Skin epidermis (tissue), 12 donors: ENCODE measurements at regions not wholly inside any gene's neighbourhood (a gene's known extent, or its start where the extent isn't known, plus 50 kb on each side); places are given as distances from the start of the nearest gene placed in this dataset.

Source experiments
- H3K27ac ChIP-seq, 21 experiments: fragments of 200-600 bp; sonication (generic) in 11 of 21; one replicate each; pipeline ENCODE4 v1.5.0; 2020; ENCODE audit warnings: mild to moderate bottlenecking in 3 of 21, inconsistent platforms in 2 of 21, moderate library complexity in 2 of 21
- H3K4me3 ChIP-seq, 7 experiments: fragments of 200-600 bp; sonication (generic) in 2 of 7; one replicate each; pipeline ENCODE4 v1.5.0; 2020; ENCODE audit warnings: inconsistent platforms in 2 of 7, mild to moderate bottlenecking in 2 of 7, moderate library complexity in 1 of 7

GRCh38 chr17:33352526-33352925 is 59.4 kb upstream of the ASIC2 start:
- Histone ChIP-seq H3K27ac (no peak overlapping the region), H3K4me3 (no peak overlapping the region)

GRCh38 chr17:33356266-33356665 is 63.2 kb upstream of the ASIC2 start:
- H3K4me3 ChIP-seq = no peak overlapping the region

GRCh38 chr17:33363475-33363874 is 70.4 kb upstream of the ASIC2 start:
- Histone ChIP-seq H3K4me3 (no peak overlapping the region), H3K27ac (no peak overlapping the region)

More at GRCh38 chr17:33356266-33356665, 63.2 kb upstream of the ASIC2 start:
- no peak overlapping the region for H3K27ac ChIP-seq

- H3K27ac ChIP-seq = no peak overlapping the region
- H3K4me3 ChIP-seq = no peak overlapping the region
Observed at GRCh38 chr17:33366960-33367359, 73.9 kb upstream of the ASIC2 start.

- H3K27ac ChIP-seq = no peak overlapping the region
- H3K4me3 ChIP-seq = no peak overlapping the region
Observed at GRCh38 chr17:33369149-33369548, 76.1 kb upstream of the ASIC2 start.

- H3K4me3 ChIP-seq = no peak overlapping the region
- no peak overlapping the region for H3K27ac ChIP-seq
Observed at GRCh38 chr17:33369876-33370275, 76.8 kb upstream of the ASIC2 start.

GRCh38 chr17:33370401-33370800 is 77.3 kb upstream of the ASIC2 start:
- Histone ChIP-seq H3K27ac (no peak overlapping the region), H3K4me3 (no peak overlapping the region)

- Histone ChIP-seq H3K4me3 (no peak overlapping the region), H3K27ac (no peak overlapping the region)
Observed at GRCh38 chr17:33371377-33371776, 78.3 kb upstream of the ASIC2 start.

- Histone ChIP-seq H3K4me3 (no peak overlapping the region), H3K27ac (no peak overlapping the region)
Observed at GRCh38 chr17:33373273-33373672, 80.2 kb upstream of the ASIC2 start.

GRCh38 chr17:33375103-33375502 is 82.0 kb upstream of the ASIC2 start:
- Histone ChIP-seq H3K4me3 (no peak overlapping the region), H3K27ac (no peak overlapping the region)

- no peak overlapping the region for H3K4me3 ChIP-seq
- no peak overlapping the region for H3K27ac ChIP-seq
Observed at GRCh38 chr17:33375783-33376182, 82.7 kb upstream of the ASIC2 start.

- Histone ChIP-seq H3K27ac (no peak overlapping the region), H3K4me3 (no peak overlapping the region)
Observed at GRCh38 chr17:33377837-33378595, 84.9 kb upstream of the ASIC2 start.

GRCh38 chr17:33381201-33381600 is 88.1 kb upstream of the ASIC2 start:
- no peak overlapping the region for H3K27ac ChIP-seq
- no peak overlapping the region for H3K4me3 ChIP-seq

GRCh38 chr17:33383488-33384023 is 90.5 kb upstream of the ASIC2 start:
- H3K4me3 ChIP-seq = no peak overlapping the region

GRCh38 chr17:33385133-33385532 is 92.0 kb upstream of the ASIC2 start:
- H3K27ac ChIP-seq = no peak overlapping the region
- no peak overlapping the region for H3K4me3 ChIP-seq

More at GRCh38 chr17:33383488-33384023, 90.5 kb upstream of the ASIC2 start:
- H3K27ac ChIP-seq = no peak overlapping the region

- Histone ChIP-seq H3K4me3 (no peak overlapping the region), H3K27ac (no peak overlapping the region)
Observed at GRCh38 chr17:33385713-33386112, 92.6 kb upstream of the ASIC2 start.

- H3K27ac ChIP-seq = no peak overlapping the region
- H3K4me3 ChIP-seq = no peak overlapping the region
Observed at GRCh38 chr17:33387406-33387805, 94.3 kb upstream of the ASIC2 start.

GRCh38 chr17:33389504-33390135 is 96.5 kb upstream of the ASIC2 start:
- Histone ChIP-seq H3K27ac (no peak overlapping the region), H3K4me3 (no peak overlapping the region)

- no peak overlapping the region for H3K27ac ChIP-seq
- H3K4me3 ChIP-seq = no peak overlapping the region
Observed at GRCh38 chr17:33390479-33391176, 97.5 kb upstream of the ASIC2 start.

GRCh38 chr17:33396818-33397217 is 103.7 kb upstream of the ASIC2 start:
- Histone ChIP-seq H3K4me3 (no peak overlapping the region), H3K27ac (no peak overlapping the region)

- H3K4me3 ChIP-seq = no peak overlapping the region
- no peak overlapping the region for H3K27ac ChIP-seq
Observed at GRCh38 chr17:33398386-33398785, 105.3 kb upstream of the ASIC2 start.
